ENCODE measurements at regions not wholly inside any gene's neighbourhood (a gene's known extent, or its start where the extent isn't known, plus 50 kb on each side); places are given as distances from the start of the nearest gene placed in this dataset.
"Not testable (repeated sequence)": the region's sequence is repeated elsewhere in the genome, so short reads cannot be mapped to it uniquely, and the experiment has no call there.

- no peak for ATAC-seq
- intact Hi-C loops (cut with DNase I, micrococcal nuclease): no loop called here
- peaks cover 2% of the 10 kb centered on the region for H3K27me3 Mint-ChIP-seq
- DNase-seq: no peak
- no peak overlapping the region for H3K27ac Mint-ChIP-seq
- no peak overlapping the region for H3K4me3 Mint-ChIP-seq
- H3K36me3 Mint-ChIP-seq (ENCODE audit: low read depth): no peaks in the 10 kb centered on the region
- no peaks in the 10 kb centered on the region for H3K9me3 Mint-ChIP-seq (ENCODE audit: low read depth)
- ChIA-PET POLR2A (no interaction called here), CTCF (no interaction called here)
- no peaks in the 10 kb centered on the region for H3K4me1 Mint-ChIP-seq
These were observed 113.0 kb downstream of the ANXA1 start for GRCh38 chr9:73264631-73265030.

DNA sequence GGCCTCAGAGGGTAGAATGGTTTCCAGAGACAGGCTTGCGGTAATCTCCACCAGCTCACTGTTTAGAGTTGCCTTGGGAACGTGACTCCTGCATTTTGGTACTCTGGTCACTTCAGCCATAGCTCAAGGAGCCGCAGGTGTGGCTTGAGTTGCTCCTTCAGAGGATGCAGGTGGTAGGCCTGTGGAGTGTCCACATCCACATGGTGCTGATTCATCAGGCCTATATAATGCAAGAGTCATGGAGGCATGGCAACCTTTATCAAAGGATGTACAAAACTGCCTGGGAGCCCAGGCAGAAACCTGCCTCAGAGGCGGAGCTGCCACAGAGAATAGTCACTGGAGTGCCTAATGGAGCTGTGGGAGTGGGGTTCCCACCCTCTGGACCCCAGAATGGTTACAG lies 114.2 kb downstream of the ANXA1 start:
- ChIA-PET POLR2A (no interaction called here), CTCF (no interaction called here)
- Mint-ChIP-seq H3K4me1 (no peaks in the 10 kb centered on the region), H3K27me3 (peaks cover 2% of the 10 kb centered on the region), H3K36me3 (ENCODE audit: low read depth) (no peaks in the 10 kb centered on the region), H3K9me3 (ENCODE audit: low read depth) (no peaks in the 10 kb centered on the region), H3K4me3 (no peak overlapping the region), H3K27ac (no peak overlapping the region)
- no peak for ATAC-seq
- DNase-seq: no peak
- intact Hi-C loops (cut with DNase I, micrococcal nuclease): no loop called here

DNA sequence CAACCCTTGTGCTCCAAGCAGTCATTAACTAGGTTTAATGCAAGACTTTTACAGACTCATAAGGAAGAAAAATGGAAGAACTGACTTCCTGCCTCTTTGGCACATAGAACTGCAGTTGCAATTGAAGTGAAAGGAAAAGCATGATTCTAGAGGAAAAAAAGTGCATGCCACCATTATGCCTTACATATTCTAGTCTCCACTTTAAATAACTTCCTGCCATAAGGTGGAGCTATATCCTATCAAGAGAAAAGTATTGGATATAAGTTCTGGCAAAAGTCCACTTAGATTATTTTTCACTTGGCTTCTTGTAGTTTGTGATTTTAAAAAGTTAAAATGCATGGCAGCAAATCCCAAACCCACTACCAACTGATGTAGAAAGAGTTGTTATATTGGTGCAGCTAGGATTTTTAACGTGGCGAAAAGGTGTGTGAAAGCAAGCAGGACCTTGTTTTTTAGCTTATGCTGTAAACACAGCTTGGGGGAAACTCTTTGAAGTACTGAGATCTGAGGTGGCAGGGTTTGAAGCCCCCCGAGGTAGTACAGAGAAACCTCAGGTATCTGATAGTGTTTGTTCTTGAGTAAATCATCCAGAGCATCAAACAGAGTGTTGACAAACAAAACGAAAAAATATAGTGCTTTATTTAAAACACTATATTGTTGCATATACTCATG lies 117.9 kb downstream of the ANXA1 start:
- no peaks in the 10 kb centered on the region for H3K36me3 Mint-ChIP-seq (ENCODE audit: low read depth)
- CTCF ChIA-PET: no interaction called here
- no peak for DNase-seq
- POLR2A ChIA-PET: no interaction called here
- no peaks in the 10 kb centered on the region for H3K9me3 Mint-ChIP-seq (ENCODE audit: low read depth)
- no peak overlapping the region for H3K27ac Mint-ChIP-seq
- no peak for ATAC-seq
- no peaks in the 10 kb centered on the region for H3K4me1 Mint-ChIP-seq
- intact Hi-C loops (cut with DNase I, micrococcal nuclease): no loop called here
- no peak overlapping the region for H3K4me3 Mint-ChIP-seq
- peaks cover 2% of the 10 kb centered on the region for H3K27me3 Mint-ChIP-seq

GRCh38 chr9:73270967-73271721 lies 119.5 kb downstream of the ANXA1 start:
- Mint-ChIP-seq H3K27me3 (no peaks in the 10 kb centered on the region), H3K9me3 (ENCODE audit: low read depth) (no peaks in the 10 kb centered on the region), H3K4me1 (no peaks in the 10 kb centered on the region), H3K36me3 (ENCODE audit: low read depth) (no peaks in the 10 kb centered on the region), H3K4me3 (no peak overlapping the region), H3K27ac (no peak overlapping the region)
- CTCF ChIA-PET: no interaction called here
- intact Hi-C loops (cut with DNase I, micrococcal nuclease): no loop called here
- no peak for ATAC-seq
- POLR2A ChIA-PET: no interaction called here
- DNase-seq: no peak

DNA sequence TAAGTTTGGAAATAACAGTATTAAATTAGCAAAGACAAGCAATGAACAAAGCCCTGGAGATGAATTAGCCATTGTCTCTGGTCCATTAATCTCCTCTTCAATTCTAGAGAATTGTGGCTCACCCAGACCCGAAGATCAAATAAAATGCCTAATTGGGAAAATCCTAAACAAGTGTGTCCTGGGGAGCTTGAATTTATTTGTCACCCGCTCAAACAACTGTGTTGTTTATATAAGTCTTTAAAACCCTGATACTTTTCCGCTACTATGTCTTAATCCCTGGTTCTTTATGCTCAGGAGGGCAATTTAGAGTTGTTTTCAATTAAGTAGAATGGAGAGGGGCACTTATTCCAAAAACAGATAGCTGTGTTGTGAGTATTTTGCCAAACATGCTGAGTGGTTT lies 128.4 kb downstream of the ANXA1 start:
- Mint-ChIP-seq H3K4me3 (no peak overlapping the region), H3K27me3 (peaks cover 10% of the 10 kb centered on the region), H3K4me1 (no peaks in the 10 kb centered on the region), H3K36me3 (ENCODE audit: low read depth) (no peaks in the 10 kb centered on the region), H3K27ac (no peak overlapping the region), H3K9me3 (ENCODE audit: low read depth) (no peaks in the 10 kb centered on the region)
- ChIA-PET CTCF (no interaction called here), POLR2A (interaction anchor here (0.6 kb wide), 1 partner anchor 1425 kb away, joined by 3 read pairs; no protein-coding TSS in a partner anchor)
- ATAC-seq (no peak), DNase-seq (no peak)
- intact Hi-C loops (cut with DNase I, micrococcal nuclease): no loop called here

- ATAC-seq: no peak
- CTCF ChIA-PET: no interaction called here
- no peaks in the 10 kb centered on the region for H3K4me1 Mint-ChIP-seq
These were observed 132.7 kb downstream of the ANXA1 start for GRCh38 chr9:73284377-73284776.

DNA sequence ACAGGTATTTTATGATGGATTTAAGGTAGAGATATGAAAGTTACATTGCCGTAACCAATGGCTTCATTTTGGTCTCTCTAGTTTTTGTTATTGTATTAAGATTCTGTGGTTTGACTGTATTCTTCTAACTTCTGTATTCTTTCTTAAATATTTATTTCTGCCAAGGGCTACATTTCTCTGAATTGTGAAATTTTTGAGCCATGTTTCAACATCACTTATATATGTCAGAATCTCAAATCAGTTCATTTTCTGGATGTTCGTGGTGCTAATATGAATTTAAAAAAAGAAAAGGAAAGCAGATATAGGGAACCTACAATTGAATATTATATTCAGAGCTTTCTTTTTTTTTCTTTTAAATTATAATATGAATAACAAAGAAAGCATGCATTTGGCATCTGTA lies 142.7 kb downstream of the ANXA1 start:
- Mint-ChIP-seq H3K27ac (no peak overlapping the region), H3K9me3 (ENCODE audit: low read depth) (peaks cover 8% of the 10 kb centered on the region), H3K4me1 (no peaks in the 10 kb centered on the region), H3K4me3 (no peak overlapping the region), H3K36me3 (ENCODE audit: low read depth) (no peaks in the 10 kb centered on the region), H3K27me3 (no peaks in the 10 kb centered on the region)
- intact Hi-C loops (cut with DNase I, micrococcal nuclease): no loop called here
- ChIA-PET CTCF (interaction anchor here (1.4 kb wide), 1 partner anchor 89 kb away, joined by 4 read pairs; no protein-coding TSS in a partner anchor), POLR2A (no interaction called here)
- DNase-seq (no peak), ATAC-seq (no peak)

More at GRCh38 chr9:73284377-73284776, 132.7 kb downstream of the ANXA1 start:
- H3K36me3 Mint-ChIP-seq (ENCODE audit: low read depth): no peaks in the 10 kb centered on the region
- intact Hi-C loops (cut with DNase I, micrococcal nuclease): no loop called here
- H3K9me3 Mint-ChIP-seq (ENCODE audit: low read depth): no peaks in the 10 kb centered on the region
- POLR2A ChIA-PET: no interaction called here
- H3K4me3 Mint-ChIP-seq: no peak overlapping the region
- H3K27me3 Mint-ChIP-seq: peaks cover 10% of the 10 kb centered on the region
- no peak for DNase-seq
- H3K27ac Mint-ChIP-seq: no peak overlapping the region

GRCh38 chr9:73325983-73326382 lies 174.3 kb downstream of the ANXA1 start:
- no peaks in the 10 kb centered on the region for H3K36me3 Mint-ChIP-seq (ENCODE audit: low read depth)
- no peaks in the 10 kb centered on the region for H3K27me3 Mint-ChIP-seq
- ChIA-PET POLR2A (no interaction called here), CTCF (no interaction called here)
- DNase-seq (no peak), ATAC-seq (no peak)
- H3K9me3 Mint-ChIP-seq (ENCODE audit: low read depth): peaks cover 2% of the 10 kb centered on the region
- no peak overlapping the region for H3K27ac Mint-ChIP-seq
- intact Hi-C loops (cut with DNase I, micrococcal nuclease): no loop called here
- H3K4me3 Mint-ChIP-seq: no peak overlapping the region
- H3K4me1 Mint-ChIP-seq: no peaks in the 10 kb centered on the region

- intact Hi-C loops (cut with DNase I, micrococcal nuclease): no loop called here
- DNase-seq: no peak
- H3K9me3 Mint-ChIP-seq (ENCODE audit: low read depth): peaks cover 2% of the 10 kb centered on the region
These were observed 175.5 kb downstream of the ANXA1 start for GRCh38 chr9:73327149-73327548.

DNA sequence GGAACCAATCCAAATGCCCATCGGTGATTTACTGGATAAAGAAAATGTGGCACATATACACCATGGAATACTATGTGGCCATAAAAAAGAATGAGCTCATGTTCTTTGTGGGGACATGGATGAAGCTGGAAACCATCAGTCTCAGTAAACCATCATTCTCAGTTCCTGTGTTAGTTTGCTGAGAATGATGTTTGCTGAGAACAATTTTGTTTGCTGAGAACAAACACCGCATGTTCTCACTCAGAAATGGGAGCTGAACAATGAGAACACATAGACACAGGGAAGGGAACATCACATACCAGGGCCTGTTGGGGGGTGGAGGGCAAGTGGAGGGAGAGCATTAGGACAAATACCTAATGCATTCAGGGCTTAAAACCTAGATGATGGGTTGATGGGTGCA lies 185.5 kb downstream of the ANXA1 start:
- H3K9me3 Mint-ChIP-seq (ENCODE audit: low read depth); POLR2A ChIA-PET; H3K27me3 Mint-ChIP-seq; H3K4me3 Mint-ChIP-seq; ATAC-seq; intact Hi-C loops (cut with DNase I, micrococcal nuclease); H3K36me3 Mint-ChIP-seq (ENCODE audit: low read depth); H3K27ac Mint-ChIP-seq; H3K4me1 Mint-ChIP-seq; DNase-seq: not testable (repeated sequence)
- CTCF ChIA-PET: interaction anchor here (0.7 kb wide), 1 partner anchor 690 kb away, joined by 3 read pairs; no protein-coding TSS in a partner anchor

More at GRCh38 chr9:73327149-73327548, 175.5 kb downstream of the ANXA1 start:
- H3K4me3 Mint-ChIP-seq: no peak overlapping the region
- ChIA-PET POLR2A (no interaction called here), CTCF (no interaction called here)
- H3K36me3 Mint-ChIP-seq (ENCODE audit: low read depth): no peaks in the 10 kb centered on the region
- H3K4me1 Mint-ChIP-seq: no peaks in the 10 kb centered on the region
- no peaks in the 10 kb centered on the region for H3K27me3 Mint-ChIP-seq
- ATAC-seq: no peak
- no peak overlapping the region for H3K27ac Mint-ChIP-seq

DNA sequence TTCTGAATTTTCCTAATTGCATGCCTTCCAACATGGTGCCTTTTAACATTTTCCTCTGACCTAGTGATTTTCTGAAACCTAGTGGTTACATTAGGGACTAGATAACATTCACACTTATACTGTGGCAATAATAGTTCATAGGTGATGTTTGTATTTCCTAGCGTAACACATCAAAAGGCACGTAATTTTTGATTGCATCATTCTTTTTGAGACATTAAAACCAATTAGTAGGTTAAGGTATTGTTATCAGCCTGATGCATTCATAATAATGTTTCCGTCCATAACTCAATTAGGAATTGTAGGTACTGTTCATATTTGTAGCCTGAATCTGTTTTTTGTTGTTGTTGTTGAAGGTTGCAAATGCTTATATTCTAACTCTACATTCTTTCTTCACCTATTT lies 192.4 kb downstream of the ANXA1 start:
- intact Hi-C loops (cut with DNase I, micrococcal nuclease): no loop called here
- POLR2A ChIA-PET: no interaction called here
- H3K4me1 Mint-ChIP-seq: no peaks in the 10 kb centered on the region
- no peaks in the 10 kb centered on the region for H3K36me3 Mint-ChIP-seq (ENCODE audit: low read depth)
- no peaks in the 10 kb centered on the region for H3K9me3 Mint-ChIP-seq (ENCODE audit: low read depth)
- H3K27ac Mint-ChIP-seq: no peak overlapping the region
- DNase-seq (no peak), ATAC-seq (no peak)
- no peaks in the 10 kb centered on the region for H3K27me3 Mint-ChIP-seq
- H3K4me3 Mint-ChIP-seq: no peak overlapping the region
- CTCF ChIA-PET: no interaction called here

- H3K4me3 Mint-ChIP-seq: no peak overlapping the region
- H3K4me1 Mint-ChIP-seq: no peaks in the 10 kb centered on the region
- H3K27me3 Mint-ChIP-seq: no peaks in the 10 kb centered on the region
- ATAC-seq (no peak), DNase-seq (no peak)
- intact Hi-C loops (cut with DNase I, micrococcal nuclease): no loop called here
- no peak overlapping the region for H3K27ac Mint-ChIP-seq
- H3K36me3 Mint-ChIP-seq (ENCODE audit: low read depth): no peaks in the 10 kb centered on the region
- ChIA-PET CTCF (no interaction called here), POLR2A (no interaction called here)
- no peaks in the 10 kb centered on the region for H3K9me3 Mint-ChIP-seq (ENCODE audit: low read depth)
These were observed 195.5 kb downstream of the ANXA1 start for GRCh38 chr9:73347123-73347522.

Measured in activated CD4-positive, alpha-beta T cell treated with anti-CD3 and anti-CD28 coated beads for 36 hours (primary cell).